Psoas muscle (tissue), 7 donors: ENCODE measurements at regions not wholly inside any gene's neighbourhood (a gene's known extent, or its start where the extent isn't known, plus 50 kb on each side); places are given as distances from the start of the nearest gene placed in this dataset.

ENCODE experiments used
- ATAC-seq, 4 donors: fragments of 200-7000 bp; cut with Tn5 transposase; one replicate each; pipeline ENCODE4 v1.9.1; 2020; ENCODE audit warnings: moderate library complexity in 3 of 4, mild to moderate bottlenecking in 2 of 4
- DNase-seq, 2 donors: peaks; one replicate each; pipeline ENCODE4 v3.0.0-alpha.2; 2020
- H3K27ac ChIP-seq: fragments of 200-600 bp; one replicate; pipeline ENCODE4 v1.8.0; 2022
- H3K27me3 ChIP-seq, 3 donors: fragments of 200-600 bp in 1 of 3; one replicate each; pipeline versions ENCODE4 v1.6.1 to v1.8.0; 2013 to 2022; ENCODE audit warnings: low read length in 2 of 3, mild to moderate bottlenecking in 2 of 3, moderate library complexity in 1 of 3; ENCODE audit not compliant: insufficient read depth in 3 of 3
- H3K36me3 ChIP-seq, 2 donors: fragments of 200-600 bp in 1 of 2; one replicate each; pipeline versions ENCODE4 v1.6.1 to v1.8.0; 2013 to 2022; ENCODE audit warnings: low read depth in 1 of 2, mild to moderate bottlenecking in 1 of 2, moderate library complexity in 1 of 2; ENCODE audit not compliant: insufficient read depth in 1 of 2
- H3K4me1 ChIP-seq: fragments of 200-600 bp; one replicate; pipeline ENCODE4 v1.8.0; 2022
- H3K4me3 ChIP-seq: fragments of 200-600 bp; one replicate; pipeline ENCODE4 v1.8.0; 2022; ENCODE audit warnings: mild to moderate bottlenecking
- H3K9me3 ChIP-seq: fragments of 200-600 bp; one replicate; pipeline ENCODE4 v1.8.0; 2022
- CTCF ChIP-seq: fragments of 200-600 bp; IDR thresholded peaks from one replicate; pipeline ENCODE4 v1.8.0; 2022; ENCODE audit warnings: antibody characterized with exemption
- WGBS, 3 donors: extraction: QIAGEN DNeasy Blood & Tissue Kit; methylation state at CpG; one replicate each; pipeline versions ENCODE4 v1.1.6 to v1.1.7; 2013; 5-methylcytosine and 5-hydroxymethylcytosine counted together
- intact Hi-C, 2 donors: fragments of 100-400 bp; cut with DNase I; formaldehyde crosslinking; loops; one replicate each; pipeline versions ENCODE4 v1.11.0 to v1.14.2; 2022
- donor health status: healthy with polysubstance abuse.
- donor health status: DM: no; HTN: no; CAD: no; lungs with moderate emphysema.
- donor health status: Bipolar disorder and iron deficiency.
- donor health status: healthy.
- donor health status: DM: yes; HTN: yes; CAD: no.
- donor health status: DM: no; HTN: no; CAD: no.
- donor health status: DM: yes; HTN: yes; CAD: no.

- no peak for TF ChIP-seq CTCF
- H3K27me3 ChIP-seq: no peaks in the 10 kb centered on the region
- DNase-seq: no peak
- WGBS, 3 donors: 66 to 82% (median 75%) methylated on average over 5 of the region's 5 CpGs
- no peak overlapping the region for H3K27ac ChIP-seq
- H3K4me1 ChIP-seq: no peaks in the 10 kb centered on the region
- no peak overlapping the region for H3K4me3 ChIP-seq
- intact Hi-C loops: no loop called here
- no peaks in the 10 kb centered on the region for H3K36me3 ChIP-seq
- no peaks in the 10 kb centered on the region for H3K9me3 ChIP-seq
- ATAC-seq: no peak
These were observed 290.8 kb downstream of the ATPSCKMT start for GRCh38 chr5:9958914-9959313.

GRCh38 chr5:9957214-9957613, 292.5 kb downstream of the ATPSCKMT start:
- Histone ChIP-seq H3K9me3 (no peaks in the 10 kb centered on the region), H3K27me3 (no peaks in the 10 kb centered on the region), H3K36me3 (no peaks in the 10 kb centered on the region), H3K4me1 (no peaks in the 10 kb centered on the region), H3K4me3 (no peak overlapping the region), H3K27ac (no peak overlapping the region)
- ATAC-seq: no peak
- 84 to 91% (median 88%) methylated on average over 1 of the region's 1 CpG for WGBS, 3 donors
- intact Hi-C loops: no loop called here
- DNase-seq: no peak
- no peak for TF ChIP-seq CTCF

GRCh38 chr5:9956725-9957124, 293.0 kb downstream of the ATPSCKMT start:
- intact Hi-C loops: no loop called here
- TF ChIP-seq CTCF: no peak

GRCh38 chr5:9955586-9955985, 294.1 kb downstream of the ATPSCKMT start:
- H3K4me3 ChIP-seq: no peak overlapping the region
- no peak for TF ChIP-seq CTCF
- 86 to 96% (median 89%) methylated on average over 3 of the region's 3 CpGs for WGBS, 3 donors
- H3K9me3 ChIP-seq: no peaks in the 10 kb centered on the region
- ATAC-seq (no peak), DNase-seq (no peak)
- intact Hi-C loops: no loop called here
- H3K36me3 ChIP-seq: no peaks in the 10 kb centered on the region
- no peak overlapping the region for H3K27ac ChIP-seq
- no peaks in the 10 kb centered on the region for H3K4me1 ChIP-seq
- H3K27me3 ChIP-seq: no peaks in the 10 kb centered on the region

More at GRCh38 chr5:9956725-9957124, 293.0 kb downstream of the ATPSCKMT start:
- ATAC-seq: no peak
- Histone ChIP-seq H3K4me1 (no peaks in the 10 kb centered on the region), H3K27me3 (no peaks in the 10 kb centered on the region), H3K27ac (no peak overlapping the region), H3K36me3 (no peaks in the 10 kb centered on the region), H3K4me3 (no peak overlapping the region), H3K9me3 (no peaks in the 10 kb centered on the region)
- no peak for DNase-seq

GRCh38 chr5:9954869-9955268, 294.8 kb downstream of the ATPSCKMT start:
- DNase-seq: no peak
- Histone ChIP-seq H3K36me3 (no peaks in the 10 kb centered on the region), H3K4me3 (no peak overlapping the region), H3K27me3 (no peaks in the 10 kb centered on the region), H3K4me1 (no peaks in the 10 kb centered on the region), H3K27ac (no peak overlapping the region), H3K9me3 (no peaks in the 10 kb centered on the region)
- TF ChIP-seq CTCF: no peak
- intact Hi-C loops: no loop called here
- no peak for ATAC-seq
- WGBS, 3 donors: 35 to 53% (median 45%) methylated on average over 2 of the region's 2 CpGs
